HG03066 (cell line): ENCODE measurements at regions not wholly inside any gene's neighbourhood (a gene's known extent, or its start where the extent isn't known, plus 50 kb on each side); places are given as distances from the start of the nearest gene placed in this dataset.
"Not testable (repeated sequence)": the region's sequence is repeated elsewhere in the genome, so short reads cannot be mapped to it uniquely, and the experiment has no call there.

Source experiments
- ATAC-seq: cut with Tn5 transposase; IDR thresholded peaks from one replicate; pipeline ENCODE4 v1.9.1; 2021; ENCODE audit warnings: low read depth; ENCODE audit not compliant: unreplicated experiment

DNA sequence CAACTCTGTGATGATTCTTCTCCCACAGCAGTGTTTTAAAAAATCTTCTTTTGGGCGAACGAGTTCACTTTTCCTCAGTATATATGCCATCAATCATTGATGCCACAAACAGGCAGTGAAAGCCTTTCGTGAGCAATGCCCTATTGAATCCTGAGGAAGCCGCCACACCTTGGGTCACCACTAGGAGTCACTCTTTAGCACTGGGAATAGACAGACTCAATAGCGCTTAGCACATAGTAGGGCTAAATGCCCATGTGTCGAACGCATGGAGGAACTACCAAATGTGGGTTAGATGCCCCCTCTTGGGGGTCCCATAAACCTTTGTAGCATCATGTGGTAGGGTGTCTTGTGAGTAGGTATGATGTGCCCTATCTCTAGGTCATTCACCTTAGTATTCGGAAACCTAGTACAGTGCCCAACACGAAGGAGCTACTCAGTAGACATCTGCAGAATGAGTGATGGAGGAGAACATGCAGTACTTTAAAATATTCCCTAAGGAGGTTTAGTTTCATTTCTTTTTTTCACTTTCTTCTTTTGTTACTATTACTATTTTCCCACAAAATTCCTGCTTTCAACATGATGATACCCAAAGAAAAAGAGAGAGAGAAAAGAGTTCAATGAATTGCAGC is 603.7 kb downstream of the BNC2 start:
- ATAC-seq: no peak

DNA sequence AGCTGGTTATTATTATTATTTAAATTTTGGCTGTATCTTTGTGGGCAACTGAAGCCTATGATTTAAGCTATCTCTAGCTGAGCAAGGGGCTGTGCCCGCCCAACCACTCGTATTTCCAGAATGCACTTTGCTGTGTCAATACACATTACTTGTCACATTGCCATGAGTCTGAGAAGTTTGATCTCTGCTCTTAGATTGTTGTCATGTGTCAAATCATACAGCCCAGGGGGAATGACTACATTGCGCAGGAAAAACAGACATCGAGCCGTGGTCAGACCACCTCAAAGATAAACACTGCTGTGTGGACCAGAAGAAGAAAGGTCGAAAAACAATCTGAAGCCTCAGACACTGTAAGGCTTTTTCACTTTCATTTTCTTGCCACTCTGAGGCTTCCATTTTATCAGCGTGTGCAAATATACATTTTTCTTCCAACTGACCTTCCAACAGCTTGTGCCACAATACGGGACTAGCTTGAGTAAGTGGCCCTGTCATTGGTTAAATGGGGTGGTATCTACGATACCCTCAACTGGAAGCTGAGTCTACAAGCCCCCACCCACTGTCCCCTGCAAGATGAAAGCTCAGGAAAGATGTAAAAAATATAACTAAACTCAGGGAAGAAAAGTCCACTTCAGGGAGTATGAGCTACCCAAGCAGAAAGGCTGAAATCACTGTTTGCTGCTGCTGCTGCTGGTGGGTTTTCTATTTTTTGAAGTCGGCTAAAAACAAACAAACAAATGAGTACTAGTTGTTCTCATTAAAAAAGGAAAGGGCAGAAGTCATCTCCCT is 603.0 kb downstream of the BNC2 start:
- no peak for ATAC-seq

- no peak for ATAC-seq
Measured at GRCh38 chr9:16268067-16268881, 602.2 kb downstream of the BNC2 start.

DNA sequence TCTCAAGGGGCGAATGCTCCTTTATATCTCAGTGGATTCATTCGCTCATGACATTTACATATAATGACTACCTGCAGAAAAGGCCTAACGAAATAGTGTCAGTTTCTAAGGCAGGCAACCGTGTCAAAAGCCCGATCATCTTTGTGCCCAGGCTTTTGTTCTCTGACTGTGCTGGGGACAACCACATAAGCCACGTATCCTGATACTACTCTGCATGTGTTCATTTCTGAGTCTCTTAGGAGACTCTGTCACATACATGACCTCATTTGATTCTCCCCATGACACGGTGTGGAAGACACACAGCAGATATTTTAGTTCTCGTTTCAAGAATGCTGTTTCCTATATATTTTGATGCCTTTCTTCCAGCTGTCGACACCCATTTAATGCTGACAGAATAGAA is 598.5 kb downstream of the BNC2 start:
- no peak for ATAC-seq

- ATAC-seq: no peak
Measured at GRCh38 chr9:16272776-16273175, 597.7 kb downstream of the BNC2 start.

DNA sequence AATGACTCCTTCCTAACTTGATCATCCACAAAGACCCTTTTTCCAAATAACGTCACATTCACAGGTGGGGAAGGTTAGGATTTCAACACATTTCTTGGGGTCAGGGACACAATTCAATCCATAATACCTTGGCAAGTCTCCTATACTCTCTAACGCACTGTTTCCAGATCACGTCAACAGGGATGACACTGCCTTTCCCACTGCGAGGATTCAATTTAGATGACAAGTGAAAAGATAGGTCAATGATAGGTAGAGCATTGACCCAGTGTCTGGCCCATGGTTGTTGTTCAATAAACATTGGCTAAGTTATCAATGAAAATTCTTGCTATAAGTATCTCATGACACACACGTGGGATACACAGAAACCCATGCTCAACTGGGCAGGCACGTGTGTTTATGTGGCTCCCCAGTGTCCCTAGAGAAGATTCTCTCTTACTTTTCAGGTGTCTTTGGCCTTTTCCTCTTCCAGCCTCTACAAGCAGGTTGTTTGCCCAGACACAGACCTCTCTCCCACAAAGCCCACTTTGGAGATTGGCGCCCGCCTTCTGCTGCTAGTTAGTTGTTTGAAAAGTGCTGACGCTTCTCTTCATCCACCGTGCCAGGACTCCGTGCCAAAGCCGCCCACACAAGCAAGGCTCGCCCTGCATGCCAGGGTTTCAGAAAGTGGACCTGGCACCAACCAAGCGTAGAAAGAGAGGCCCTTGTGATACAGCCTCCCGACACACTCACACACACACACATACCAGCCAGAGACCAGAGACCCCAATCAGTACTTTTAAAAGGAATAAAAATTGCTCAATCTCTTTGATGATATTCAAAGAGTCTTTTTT is 594.5 kb downstream of the BNC2 start:
- no peak for ATAC-seq

DNA sequence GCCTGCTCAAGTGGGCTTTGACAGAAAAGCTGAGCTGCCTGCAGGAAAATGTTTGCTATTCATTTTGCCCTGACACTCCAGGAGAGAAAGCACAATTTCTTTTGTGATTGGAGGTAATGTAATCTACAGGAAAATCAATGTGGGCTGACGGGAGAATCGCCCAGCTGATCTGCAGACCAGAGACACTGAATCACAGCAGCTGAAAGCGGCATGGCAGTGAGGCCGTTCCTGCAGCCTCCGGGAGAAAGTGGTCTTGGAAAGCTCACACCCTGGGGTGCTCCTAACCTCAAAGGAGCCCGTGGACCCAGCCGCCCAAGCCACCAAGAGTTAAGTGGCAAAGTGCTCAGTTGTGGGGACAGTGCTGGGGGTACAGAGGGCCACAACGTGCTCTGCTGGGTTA is 593.6 kb downstream of the BNC2 start:
- ATAC-seq: no peak

GRCh38 chr9:16277471-16277960 is 593.0 kb downstream of the BNC2 start:
- no peak for ATAC-seq

- ATAC-seq: no peak
Measured at GRCh38 chr9:16278326-16278999, 592.0 kb downstream of the BNC2 start.

- no peak for ATAC-seq
Measured at GRCh38 chr9:16281707-16282106, 588.8 kb downstream of the BNC2 start.

GRCh38 chr9:16282216-16282615 is 588.3 kb downstream of the BNC2 start:
- no peak for ATAC-seq

- ATAC-seq: no peak
Measured at GRCh38 chr9:16282718-16283117, 587.8 kb downstream of the BNC2 start.

GRCh38 chr9:16286160-16286559 is 584.3 kb downstream of the BNC2 start:
- no peak for ATAC-seq

DNA sequence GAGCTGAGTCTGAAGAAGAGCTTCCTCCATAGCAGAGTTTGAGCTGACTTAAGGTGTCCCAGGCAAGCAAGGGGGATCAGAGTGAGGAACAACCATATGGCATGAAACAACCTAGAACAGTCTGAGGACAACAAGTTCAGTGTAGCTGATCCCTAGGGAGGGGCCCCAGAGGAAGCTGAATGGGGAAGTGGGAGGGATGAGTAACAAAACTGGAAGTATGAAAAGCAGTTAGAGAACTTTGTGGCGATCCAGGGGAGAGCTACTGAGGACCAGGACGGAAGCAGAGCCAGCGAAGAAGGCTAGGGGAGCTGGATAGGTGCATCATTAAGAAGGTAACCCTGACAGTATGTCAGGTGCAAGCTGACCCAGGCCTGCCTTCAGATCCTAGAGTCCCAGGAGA is 580.8 kb downstream of the BNC2 start:
- no peak for ATAC-seq

DNA sequence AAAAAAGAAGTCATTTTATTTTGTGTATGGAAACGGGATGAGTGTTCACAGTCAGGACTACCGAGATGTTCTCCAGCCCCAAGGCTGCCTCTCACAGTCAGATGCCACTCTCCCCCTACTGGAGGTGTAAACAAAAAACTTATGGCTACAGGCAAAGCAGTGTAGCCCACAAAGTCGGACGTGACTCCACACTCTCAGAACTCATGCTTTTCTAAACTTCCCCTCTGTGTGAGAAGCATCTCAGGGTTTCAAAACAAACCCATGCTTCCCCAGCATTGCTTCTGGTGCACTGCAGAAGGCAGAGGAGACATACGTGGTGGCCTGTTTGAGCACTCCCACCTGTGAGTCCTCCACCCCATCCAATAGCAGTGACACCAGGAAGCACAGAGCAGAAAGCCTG is 580.3 kb downstream of the BNC2 start:
- no peak for ATAC-seq

DNA sequence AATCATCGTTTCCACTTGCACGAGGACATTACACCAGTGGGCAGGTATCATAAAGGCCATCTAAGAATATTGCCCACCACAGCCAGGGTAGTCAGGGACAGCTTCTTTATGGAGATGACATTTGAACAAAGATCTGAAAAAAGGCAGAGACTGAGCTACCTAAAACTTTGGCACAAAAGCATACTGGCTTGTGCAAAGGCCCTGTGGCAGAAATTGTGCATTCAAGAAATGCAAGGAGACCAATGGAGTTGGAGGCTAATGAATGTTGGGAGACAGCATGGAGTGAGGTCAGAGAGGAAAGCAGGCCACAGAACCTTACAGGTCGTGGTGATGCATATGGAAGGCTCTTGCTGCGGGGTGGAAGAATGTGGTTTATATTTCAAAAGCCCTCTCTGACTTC is 578.5 kb downstream of the BNC2 start:
- ATAC-seq: no peak

DNA sequence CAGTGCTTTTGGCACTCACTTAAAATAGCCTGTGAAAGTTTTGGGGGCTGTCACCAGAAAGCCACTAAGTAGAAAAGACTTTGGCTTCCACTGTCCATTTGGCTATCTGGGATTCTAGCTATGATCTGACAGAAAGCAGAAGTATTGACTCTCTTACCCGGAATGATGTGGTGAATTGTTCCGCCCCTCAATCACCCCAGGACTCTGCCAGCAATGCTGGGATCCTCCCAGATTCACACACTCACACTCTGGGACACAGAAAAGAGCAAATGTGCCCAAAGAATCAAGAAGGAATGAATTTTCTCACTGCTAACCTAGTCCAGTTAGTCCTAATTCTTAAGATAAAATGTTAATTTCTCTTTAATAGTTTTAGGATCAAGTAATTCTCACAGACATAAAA is 576.9 kb downstream of the BNC2 start:
- no peak for ATAC-seq

DNA sequence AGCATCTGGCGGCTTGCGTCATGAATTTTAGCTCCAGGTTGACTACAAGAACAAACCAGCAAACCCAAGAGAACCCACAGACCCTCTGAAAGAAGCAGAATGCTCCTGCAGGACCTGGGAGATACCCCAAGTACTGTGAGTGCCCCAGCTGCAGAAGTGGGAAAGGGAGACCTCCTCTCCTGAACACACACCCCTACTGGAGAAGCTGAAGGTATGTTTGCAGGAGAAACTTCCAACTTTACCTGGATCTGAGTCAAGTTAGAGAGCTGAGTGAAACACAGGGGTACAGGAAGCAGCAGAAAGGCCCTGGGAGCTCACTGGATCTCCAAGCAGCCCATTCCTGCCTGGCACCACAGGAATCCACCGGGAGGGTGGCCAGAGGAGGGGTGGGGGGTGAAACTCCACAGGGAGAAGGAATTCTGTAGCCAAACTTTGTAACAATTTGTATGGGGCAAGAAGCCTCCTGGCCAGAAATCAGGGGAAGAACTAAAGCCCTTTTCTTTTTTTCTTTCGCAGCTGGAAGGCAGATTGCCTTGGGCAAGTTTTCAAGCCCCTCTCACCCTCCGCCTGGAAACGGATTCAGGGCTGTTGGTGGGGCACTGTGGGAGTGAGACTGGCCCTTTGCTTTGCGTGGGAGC is 576.2 kb downstream of the BNC2 start:
- no peak for ATAC-seq

- ATAC-seq: not testable (repeated sequence)
Measured at GRCh38 chr9:16294940-16295339, 575.5 kb downstream of the BNC2 start.
